ENCODE measurements at regions not wholly inside any gene's neighbourhood (a gene's known extent, or its start where the extent isn't known, plus 50 kb on each side); places are given as distances from the start of the nearest gene placed in this dataset.

GRCh38 chr1:239209591-239209990 lies 176.8 kb upstream of the CHRM3 start:
- WGBS: 80% methylated on average over 1 of the region's 1 CpG
- H3K9ac ChIP-seq (ENCODE audit: low read depth in 1 of 2, low read length in 2 of 2): no peak overlapping the region
- no peaks in the 10 kb centered on the region for H3K36me3 ChIP-seq (ENCODE audit: control insufficient read depth in 4 of 4, insufficient read depth in 3 of 4, low read depth in 1 of 4, low read length in 3 of 4)
- TF ChIP-seq, protein P1, sequence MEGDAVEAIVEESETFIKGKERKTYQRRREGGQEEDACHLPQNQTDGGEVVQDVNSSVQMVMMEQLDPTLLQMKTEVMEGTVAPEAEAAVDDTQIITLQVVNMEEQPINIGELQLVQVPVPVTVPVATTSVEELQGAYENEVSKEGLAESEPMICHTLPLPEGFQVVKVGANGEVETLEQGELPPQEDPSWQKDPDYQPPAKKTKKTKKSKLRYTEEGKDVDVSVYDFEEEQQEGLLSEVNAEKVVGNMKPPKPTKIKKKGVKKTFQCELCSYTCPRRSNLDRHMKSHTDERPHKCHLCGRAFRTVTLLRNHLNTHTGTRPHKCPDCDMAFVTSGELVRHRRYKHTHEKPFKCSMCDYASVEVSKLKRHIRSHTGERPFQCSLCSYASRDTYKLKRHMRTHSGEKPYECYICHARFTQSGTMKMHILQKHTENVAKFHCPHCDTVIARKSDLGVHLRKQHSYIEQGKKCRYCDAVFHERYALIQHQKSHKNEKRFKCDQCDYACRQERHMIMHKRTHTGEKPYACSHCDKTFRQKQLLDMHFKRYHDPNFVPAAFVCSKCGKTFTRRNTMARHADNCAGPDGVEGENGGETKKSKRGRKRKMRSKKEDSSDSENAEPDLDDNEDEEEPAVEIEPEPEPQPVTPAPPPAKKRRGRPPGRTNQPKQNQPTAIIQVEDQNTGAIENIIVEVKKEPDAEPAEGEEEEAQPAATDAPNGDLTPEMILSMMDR (IDR thresholded peaks at IDR 0.05; ENCODE audit: low read depth, low read length, missing input control): no peak
- no peak for TF ChIP-seq NR2F2 (IDR thresholded peaks at IDR 0.05)
- no peak for TF ChIP-seq RAD21 (IDR thresholded peaks at IDR 0.05)
- no peak for TF ChIP-seq RXRA (IDR thresholded peaks at IDR 0.05)
- no peak for TF ChIP-seq ZBTB33 (IDR thresholded peaks at IDR 0.05)
- no peak for TF ChIP-seq HNF4A (conservative IDR thresholded peaks at IDR 0.05)
- TF ChIP-seq ATF3 (IDR thresholded peaks at IDR 0.05): no peak
- no peak for TF ChIP-seq HNF4G (IDR thresholded peaks at IDR 0.05)
- no peak for TF ChIP-seq FOXA1 (IDR thresholded peaks at IDR 0.05)
- TF ChIP-seq TAF1 (conservative IDR thresholded peaks at IDR 0.05): no peak
- TF ChIP-seq FOXA2 (IDR thresholded peaks at IDR 0.05): no peak
- TF ChIP-seq JUND (IDR thresholded peaks at IDR 0.05): no peak
- no peak for TF ChIP-seq YY1 (IDR thresholded peaks at IDR 0.05)
- no peak for TF ChIP-seq GABPA (IDR thresholded peaks at IDR 0.05 in 1 of 2, conservative IDR thresholded peaks at IDR 0.05 in 1 of 2)
- TF ChIP-seq EGR1 (IDR thresholded peaks at IDR 0.05; ENCODE audit: low read depth in 2 of 2): no peak
- TF ChIP-seq, protein P2, sequence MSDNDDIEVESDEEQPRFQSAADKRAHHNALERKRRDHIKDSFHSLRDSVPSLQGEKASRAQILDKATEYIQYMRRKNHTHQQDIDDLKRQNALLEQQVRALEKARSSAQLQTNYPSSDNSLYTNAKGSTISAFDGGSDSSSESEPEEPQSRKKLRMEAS (IDR thresholded peaks at IDR 0.05): no peak
- TF ChIP-seq SP1 (IDR thresholded peaks at IDR 0.05): no peak
- TF ChIP-seq, protein P3, sequence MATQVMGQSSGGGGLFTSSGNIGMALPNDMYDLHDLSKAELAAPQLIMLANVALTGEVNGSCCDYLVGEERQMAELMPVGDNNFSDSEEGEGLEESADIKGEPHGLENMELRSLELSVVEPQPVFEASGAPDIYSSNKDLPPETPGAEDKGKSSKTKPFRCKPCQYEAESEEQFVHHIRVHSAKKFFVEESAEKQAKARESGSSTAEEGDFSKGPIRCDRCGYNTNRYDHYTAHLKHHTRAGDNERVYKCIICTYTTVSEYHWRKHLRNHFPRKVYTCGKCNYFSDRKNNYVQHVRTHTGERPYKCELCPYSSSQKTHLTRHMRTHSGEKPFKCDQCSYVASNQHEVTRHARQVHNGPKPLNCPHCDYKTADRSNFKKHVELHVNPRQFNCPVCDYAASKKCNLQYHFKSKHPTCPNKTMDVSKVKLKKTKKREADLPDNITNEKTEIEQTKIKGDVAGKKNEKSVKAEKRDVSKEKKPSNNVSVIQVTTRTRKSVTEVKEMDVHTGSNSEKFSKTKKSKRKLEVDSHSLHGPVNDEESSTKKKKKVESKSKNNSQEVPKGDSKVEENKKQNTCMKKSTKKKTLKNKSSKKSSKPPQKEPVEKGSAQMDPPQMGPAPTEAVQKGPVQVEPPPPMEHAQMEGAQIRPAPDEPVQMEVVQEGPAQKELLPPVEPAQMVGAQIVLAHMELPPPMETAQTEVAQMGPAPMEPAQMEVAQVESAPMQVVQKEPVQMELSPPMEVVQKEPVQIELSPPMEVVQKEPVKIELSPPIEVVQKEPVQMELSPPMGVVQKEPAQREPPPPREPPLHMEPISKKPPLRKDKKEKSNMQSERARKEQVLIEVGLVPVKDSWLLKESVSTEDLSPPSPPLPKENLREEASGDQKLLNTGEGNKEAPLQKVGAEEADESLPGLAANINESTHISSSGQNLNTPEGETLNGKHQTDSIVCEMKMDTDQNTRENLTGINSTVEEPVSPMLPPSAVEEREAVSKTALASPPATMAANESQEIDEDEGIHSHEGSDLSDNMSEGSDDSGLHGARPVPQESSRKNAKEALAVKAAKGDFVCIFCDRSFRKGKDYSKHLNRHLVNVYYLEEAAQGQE (IDR thresholded peaks at IDR 0.05): no peak
- no peaks in the 10 kb centered on the region for H3K4me1 ChIP-seq (ENCODE audit: control insufficient read depth in 4 of 4, insufficient read depth in 4 of 4, low read length in 3 of 4)
- no peak overlapping the region for H3K27ac ChIP-seq (ENCODE audit: low read depth in 1 of 2, low read length in 2 of 2)
- H3K4me3 ChIP-seq (ENCODE audit: low read depth in 1 of 3, low read length in 3 of 3): no peak overlapping the region
- no peaks in the 10 kb centered on the region for H3K27me3 ChIP-seq (ENCODE audit: control insufficient read depth in 4 of 4, insufficient read depth in 4 of 4, low read length in 3 of 4)
- no peaks in the 10 kb centered on the region for H3K9me3 ChIP-seq (ENCODE audit: control insufficient read depth in 4 of 4, low read length in 3 of 4)
- no peak for DNase-seq (ENCODE audit: low spot score)
